ENCODE measurements at regions not wholly inside any gene's neighbourhood (a gene's known extent, or its start where the extent isn't known, plus 50 kb on each side); places are given as distances from the start of the nearest gene placed in this dataset.
"Not testable (repeated sequence)": the region's sequence is repeated elsewhere in the genome, so short reads cannot be mapped to it uniquely, and the experiment has no call there.

DNA sequence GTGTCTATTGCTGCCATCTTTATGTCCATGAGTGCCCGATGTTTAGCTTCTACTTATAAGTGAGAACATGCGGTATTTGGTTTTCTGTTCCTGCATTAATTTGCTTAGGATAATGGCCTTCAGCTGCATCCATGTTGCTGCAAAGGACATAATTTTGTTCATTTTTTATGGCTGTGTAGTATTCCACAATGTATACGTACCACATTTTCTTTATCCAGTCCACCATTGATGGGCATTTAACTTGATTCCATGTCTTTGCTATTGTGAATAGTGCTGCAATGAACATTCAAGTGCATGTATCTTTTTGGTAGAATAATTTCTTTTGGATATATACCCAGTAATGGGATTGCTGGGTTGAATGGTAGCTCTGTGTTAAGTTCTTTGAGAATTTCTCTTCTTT is 376.3 kb upstream of the PROK2 start:
- not testable (repeated sequence) for H3K4me1 ChIP-seq (ENCODE audit: control insufficient read depth, insufficient read depth, low read length, poor library complexity, severe bottlenecking); H3K36me3 ChIP-seq (ENCODE audit: control insufficient read depth, insufficient read depth, low read length); H3K4me3 ChIP-seq (ENCODE audit: extremely low read depth, insufficient read depth, low read length, poor library complexity, severe bottlenecking); H3K9me3 ChIP-seq (ENCODE audit: control insufficient read depth, low read length); H3K27ac ChIP-seq (ENCODE audit: low read depth, low read length, severe bottlenecking)
- 93 to 100% methylated on average over 1 to 3 of the region's 3 CpGs for whole genome bisulfite sequencing, 2 experiments (ENCODE audit: insufficient coverage in 2 of 2)

GRCh38 chr3:72160351-72160750 is 375.4 kb upstream of the PROK2 start:
- H3K9me3 ChIP-seq (ENCODE audit: control insufficient read depth, low read length), result no peaks in the 10 kb centered on the region
- WGBS, 2 experiments (ENCODE audit: insufficient coverage in 2 of 2), result 68 to 93% methylated on average over 5 of the region's 5 CpGs
- H3K36me3 ChIP-seq (ENCODE audit: control insufficient read depth, insufficient read depth, low read length), result no peaks in the 10 kb centered on the region
- peaks cover 6% of the 10 kb centered on the region for H3K4me1 ChIP-seq (ENCODE audit: control insufficient read depth, insufficient read depth, low read length, poor library complexity, severe bottlenecking)
- no peak overlapping the region for H3K27ac ChIP-seq (ENCODE audit: low read depth, low read length, severe bottlenecking)
- no peak overlapping the region for H3K4me3 ChIP-seq (ENCODE audit: extremely low read depth, insufficient read depth, low read length, poor library complexity, severe bottlenecking)

DNA sequence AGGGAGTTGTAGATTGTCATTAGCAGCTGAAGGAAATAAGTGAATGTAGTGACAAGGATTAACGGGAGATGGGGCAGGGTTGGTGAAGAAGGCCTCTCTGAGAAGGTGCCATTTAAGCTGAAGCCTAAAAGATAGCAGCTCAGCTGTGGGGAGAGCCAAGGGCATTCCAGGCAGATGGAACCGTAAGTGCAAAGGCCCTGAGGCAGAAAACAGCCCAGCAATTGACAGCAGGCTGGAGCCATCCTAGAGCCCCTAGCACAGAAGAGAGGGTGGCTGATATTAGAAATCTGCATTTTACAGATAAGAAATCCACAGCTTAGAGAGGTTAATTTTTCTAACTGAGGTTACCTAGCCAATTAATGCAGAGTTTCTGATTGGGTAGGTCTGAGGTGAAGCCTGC is 374.5 kb upstream of the PROK2 start:
- no peaks in the 10 kb centered on the region for H3K9me3 ChIP-seq (ENCODE audit: control insufficient read depth, low read length)
- no peak overlapping the region for H3K4me3 ChIP-seq (ENCODE audit: extremely low read depth, insufficient read depth, low read length, poor library complexity, severe bottlenecking)
- no peaks in the 10 kb centered on the region for H3K36me3 ChIP-seq (ENCODE audit: control insufficient read depth, insufficient read depth, low read length)
- 97% methylated on average over 2 of the region's 2 CpGs for WGBS, 2 experiments (ENCODE audit: insufficient coverage in 2 of 2)
- H3K4me1 ChIP-seq (ENCODE audit: control insufficient read depth, insufficient read depth, low read length, poor library complexity, severe bottlenecking), result peaks cover 4% of the 10 kb centered on the region
- H3K27ac ChIP-seq (ENCODE audit: low read depth, low read length, severe bottlenecking), result no peak overlapping the region

- Histone ChIP-seq H3K9me3 (ENCODE audit: control insufficient read depth, low read length) (no peaks in the 10 kb centered on the region), H3K27ac (ENCODE audit: low read depth, low read length, severe bottlenecking) (no peak overlapping the region), H3K4me1 (ENCODE audit: control insufficient read depth, insufficient read depth, low read length, poor library complexity, severe bottlenecking) (peaks cover 4% of the 10 kb centered on the region), H3K36me3 (ENCODE audit: control insufficient read depth, insufficient read depth, low read length) (no peaks in the 10 kb centered on the region), H3K4me3 (ENCODE audit: extremely low read depth, insufficient read depth, low read length, poor library complexity, severe bottlenecking) (no peak overlapping the region)
- 80 to 81% methylated on average over 13 to 14 of the region's 15 CpGs for WGBS, 2 experiments (ENCODE audit: insufficient coverage in 2 of 2)
Measured at GRCh38 chr3:72158639-72159326, 373.8 kb upstream of the PROK2 start.

GRCh38 chr3:72157748-72158638 is 373.0 kb upstream of the PROK2 start:
- H3K4me1 ChIP-seq (ENCODE audit: control insufficient read depth, insufficient read depth, low read length, poor library complexity, severe bottlenecking), result peaks cover 4% of the 10 kb centered on the region
- H3K36me3 ChIP-seq (ENCODE audit: control insufficient read depth, insufficient read depth, low read length), result no peaks in the 10 kb centered on the region
- H3K9me3 ChIP-seq (ENCODE audit: control insufficient read depth, low read length), result no peaks in the 10 kb centered on the region
- no peak overlapping the region for H3K4me3 ChIP-seq (ENCODE audit: extremely low read depth, insufficient read depth, low read length, poor library complexity, severe bottlenecking)
- H3K27ac ChIP-seq (ENCODE audit: low read depth, low read length, severe bottlenecking), result no peak overlapping the region
- WGBS, 2 experiments (ENCODE audit: insufficient coverage in 2 of 2), result 89 to 97% methylated on average over 7 of the region's 7 CpGs

GRCh38 chr3:72155391-72156064 is 370.6 kb upstream of the PROK2 start:
- 79 to 83% methylated on average over 7 to 10 of the region's 12 CpGs for WGBS, 2 experiments (ENCODE audit: insufficient coverage in 2 of 2)
- no peaks in the 10 kb centered on the region for H3K9me3 ChIP-seq (ENCODE audit: control insufficient read depth, low read length)
- H3K27ac ChIP-seq (ENCODE audit: low read depth, low read length, severe bottlenecking), result peak overlapping the region; percentile 19
- no peak overlapping the region for H3K4me3 ChIP-seq (ENCODE audit: extremely low read depth, insufficient read depth, low read length, poor library complexity, severe bottlenecking)
- no peaks in the 10 kb centered on the region for H3K36me3 ChIP-seq (ENCODE audit: control insufficient read depth, insufficient read depth, low read length)
- no peaks in the 10 kb centered on the region for H3K4me1 ChIP-seq (ENCODE audit: control insufficient read depth, insufficient read depth, low read length, poor library complexity, severe bottlenecking)

GRCh38 chr3:72154391-72155335 is 369.7 kb upstream of the PROK2 start:
- no peaks in the 10 kb centered on the region for H3K36me3 ChIP-seq (ENCODE audit: control insufficient read depth, insufficient read depth, low read length)
- H3K9me3 ChIP-seq (ENCODE audit: control insufficient read depth, low read length), result no peaks in the 10 kb centered on the region
- H3K27ac ChIP-seq (ENCODE audit: low read depth, low read length, severe bottlenecking), result no peak overlapping the region
- WGBS, 2 experiments (ENCODE audit: insufficient coverage in 2 of 2), result 100% methylated on average over 2 of the region's 4 CpGs
- no peaks in the 10 kb centered on the region for H3K4me1 ChIP-seq (ENCODE audit: control insufficient read depth, insufficient read depth, low read length, poor library complexity, severe bottlenecking)
- no peak overlapping the region for H3K4me3 ChIP-seq (ENCODE audit: extremely low read depth, insufficient read depth, low read length, poor library complexity, severe bottlenecking)

- Histone ChIP-seq H3K36me3 (ENCODE audit: control insufficient read depth, insufficient read depth, low read length) (no peaks in the 10 kb centered on the region), H3K27ac (ENCODE audit: low read depth, low read length, severe bottlenecking) (no peak overlapping the region), H3K4me1 (ENCODE audit: control insufficient read depth, insufficient read depth, low read length, poor library complexity, severe bottlenecking) (no peaks in the 10 kb centered on the region), H3K4me3 (ENCODE audit: extremely low read depth, insufficient read depth, low read length, poor library complexity, severe bottlenecking) (no peak overlapping the region), H3K9me3 (ENCODE audit: control insufficient read depth, low read length) (peaks cover under 1% of the 10 kb centered on the region)
- 92 to 93% methylated on average over 4 to 5 of the region's 6 CpGs for WGBS, 2 experiments (ENCODE audit: insufficient coverage in 2 of 2)
Measured at GRCh38 chr3:72153477-72154314, 368.7 kb upstream of the PROK2 start.

- Histone ChIP-seq H3K36me3 (ENCODE audit: control insufficient read depth, insufficient read depth, low read length) (no peaks in the 10 kb centered on the region), H3K9me3 (ENCODE audit: control insufficient read depth, low read length) (peaks cover 6% of the 10 kb centered on the region), H3K4me1 (ENCODE audit: control insufficient read depth, insufficient read depth, low read length, poor library complexity, severe bottlenecking) (no peaks in the 10 kb centered on the region), H3K4me3 (ENCODE audit: extremely low read depth, insufficient read depth, low read length, poor library complexity, severe bottlenecking) (no peak overlapping the region), H3K27ac (ENCODE audit: low read depth, low read length, severe bottlenecking) (no peak overlapping the region)
- 84 to 95% methylated on average over 18 to 21 of the region's 21 CpGs for WGBS, 2 experiments (ENCODE audit: insufficient coverage in 2 of 2)
Measured at GRCh38 chr3:72152551-72153476, 367.9 kb upstream of the PROK2 start.
